ENCODE measurements at regions not wholly inside any gene's neighbourhood (a gene's known extent, or its start where the extent isn't known, plus 50 kb on each side); places are given as distances from the start of the nearest gene placed in this dataset.

DNA sequence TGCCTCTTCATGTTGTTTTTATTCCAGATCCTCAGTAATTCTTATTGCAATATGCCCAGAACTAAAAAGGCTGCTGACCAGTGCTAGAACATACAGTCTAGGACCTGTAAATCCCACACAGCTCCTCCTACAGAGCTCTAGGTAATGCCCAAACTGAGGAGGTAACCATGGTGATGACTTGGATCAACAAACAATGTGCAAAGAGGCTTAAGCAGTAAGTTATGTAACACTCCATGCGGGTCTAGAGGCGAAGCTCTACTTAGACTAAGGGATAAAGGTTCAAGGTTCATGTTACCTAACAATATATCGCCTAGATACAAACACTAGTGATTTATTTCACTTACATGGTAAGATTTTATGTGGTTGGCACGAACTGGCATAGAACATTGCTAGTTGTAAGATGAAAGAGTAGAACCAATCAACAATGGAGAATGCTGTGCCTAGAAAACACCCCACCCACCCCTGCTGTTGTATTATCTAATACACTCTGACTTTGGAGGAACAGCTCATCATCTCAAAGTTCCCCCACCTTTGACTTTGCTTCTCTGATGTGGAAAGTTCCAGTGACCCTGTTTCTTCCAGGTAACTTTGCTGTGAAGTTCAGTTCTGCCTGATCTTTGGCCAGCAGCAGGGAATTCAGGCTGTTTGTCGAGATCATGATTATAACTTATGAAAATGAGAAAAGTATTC lies 242.4 kb downstream of the ALDH8A1 start:
- DNase-seq: no peak

DNA sequence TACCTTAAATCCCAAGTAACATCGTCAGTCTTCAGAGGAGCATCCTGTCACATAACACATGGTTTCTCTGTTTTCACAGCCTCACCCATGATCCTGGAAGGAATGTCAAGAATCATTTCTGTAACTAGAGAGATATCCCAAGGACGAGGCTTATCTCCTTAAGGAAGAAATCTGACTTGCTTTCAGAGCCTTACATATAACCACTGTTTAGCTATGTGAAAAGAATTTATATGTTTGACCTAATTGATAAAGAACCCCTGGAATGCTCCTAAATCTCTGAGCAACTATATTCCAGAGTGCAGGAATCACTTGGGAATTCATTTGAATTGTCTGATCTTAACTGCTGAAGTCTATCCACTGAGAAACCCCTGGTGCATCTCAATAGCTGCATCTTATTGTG lies 243.1 kb downstream of the ALDH8A1 start:
- no peak for DNase-seq

DNA sequence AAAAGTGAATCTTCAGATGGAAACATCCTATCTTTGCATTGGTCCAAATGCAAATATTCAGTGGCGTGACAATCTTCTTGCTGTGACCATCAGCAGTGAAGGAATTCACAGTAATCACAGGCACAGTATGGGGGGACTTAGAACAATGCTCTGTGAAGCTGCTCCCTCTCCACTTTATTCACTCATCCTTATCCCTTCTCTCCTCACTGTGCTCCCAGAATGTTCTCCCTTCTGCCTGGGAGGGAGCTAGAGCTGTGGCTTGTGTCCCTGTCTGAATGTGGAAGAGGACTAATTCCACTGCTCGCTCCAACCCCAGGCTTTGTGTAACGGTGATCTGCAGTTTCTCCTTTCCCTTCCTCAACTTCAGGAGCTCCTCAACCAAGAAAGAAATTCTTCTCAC lies 243.7 kb downstream of the ALDH8A1 start:
- DNase-seq: no peak

DNA sequence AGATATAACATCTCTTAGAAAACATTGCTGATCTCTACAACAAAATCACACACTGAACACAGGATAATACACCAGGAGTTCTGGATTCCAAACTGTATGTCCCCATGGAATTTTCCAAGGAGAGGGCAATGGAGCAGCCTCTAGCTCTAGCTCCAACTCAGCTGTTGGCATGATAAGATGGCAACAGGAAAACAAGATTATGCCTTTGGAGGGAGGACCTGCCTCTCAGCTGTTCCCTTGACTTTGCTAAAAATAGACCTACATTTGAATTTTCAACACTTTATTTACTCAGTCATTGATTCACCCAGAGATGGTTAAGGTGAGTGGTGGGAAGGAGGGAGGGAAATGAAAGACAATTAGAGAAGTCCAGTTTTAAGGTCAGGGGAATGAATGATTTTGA lies 246.7 kb downstream of the ALDH8A1 start:
- DNase-seq: no peak

DNA sequence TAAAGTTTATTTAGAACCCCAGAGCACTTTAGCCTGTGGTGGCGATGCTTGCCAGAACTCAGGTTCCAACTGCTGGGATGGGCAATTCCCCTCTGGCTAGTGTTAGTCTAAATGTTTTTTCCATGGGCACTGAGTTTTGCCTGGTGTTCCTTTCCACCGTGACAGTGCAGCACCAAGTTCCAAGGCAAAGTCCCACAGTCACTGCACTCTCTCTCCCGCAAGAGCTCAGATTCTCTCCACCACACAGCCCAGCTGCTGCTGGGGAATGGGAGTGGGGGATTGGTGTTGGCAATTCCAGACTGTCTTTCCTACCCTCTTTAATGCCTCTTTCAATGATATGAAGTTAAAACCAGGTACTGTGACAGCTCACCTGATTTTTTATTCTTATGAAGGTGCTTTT lies 247.6 kb downstream of the ALDH8A1 start:
- DNase-seq: no peak

DNA sequence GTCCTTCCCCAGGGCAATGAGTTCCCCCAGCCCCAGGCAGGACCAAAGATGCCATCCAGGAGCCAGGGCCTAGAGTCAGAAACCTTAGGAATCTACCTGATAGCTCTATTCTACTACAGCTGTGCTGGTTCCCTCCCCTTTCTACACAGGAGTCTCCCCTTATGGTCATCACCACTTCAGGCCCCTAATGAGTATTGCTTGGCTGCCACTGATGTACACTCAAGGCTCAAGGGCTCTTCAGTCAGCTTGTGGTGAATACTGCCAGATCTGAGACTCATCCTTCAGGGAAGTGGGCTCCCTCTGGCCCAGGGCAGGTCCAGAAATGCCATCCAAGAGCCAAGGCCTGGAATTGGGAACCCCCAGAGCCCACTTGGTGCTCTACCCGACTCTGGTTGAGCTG lies 248.6 kb downstream of the ALDH8A1 start:
- DNase-seq: no peak

DNA sequence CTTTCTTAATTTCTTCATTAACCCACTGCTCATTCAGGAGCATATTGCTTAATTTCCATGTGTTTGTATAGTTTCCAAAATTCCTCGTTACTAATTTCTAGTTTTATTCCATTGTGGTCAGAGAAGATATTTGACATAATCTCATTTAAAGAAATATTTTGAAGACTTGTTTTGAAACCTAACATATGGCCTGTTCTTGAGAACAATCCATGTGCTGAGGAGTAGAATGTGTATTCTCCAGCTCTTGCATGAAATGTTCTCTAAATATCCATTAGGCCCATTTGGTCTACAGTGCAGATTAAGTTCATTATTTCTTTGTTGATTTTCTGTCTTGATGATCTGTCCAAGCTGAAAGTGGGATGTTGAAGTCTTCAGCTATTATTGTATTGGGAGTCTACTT lies 251.7 kb downstream of the ALDH8A1 start:
- no peak for DNase-seq

DNA sequence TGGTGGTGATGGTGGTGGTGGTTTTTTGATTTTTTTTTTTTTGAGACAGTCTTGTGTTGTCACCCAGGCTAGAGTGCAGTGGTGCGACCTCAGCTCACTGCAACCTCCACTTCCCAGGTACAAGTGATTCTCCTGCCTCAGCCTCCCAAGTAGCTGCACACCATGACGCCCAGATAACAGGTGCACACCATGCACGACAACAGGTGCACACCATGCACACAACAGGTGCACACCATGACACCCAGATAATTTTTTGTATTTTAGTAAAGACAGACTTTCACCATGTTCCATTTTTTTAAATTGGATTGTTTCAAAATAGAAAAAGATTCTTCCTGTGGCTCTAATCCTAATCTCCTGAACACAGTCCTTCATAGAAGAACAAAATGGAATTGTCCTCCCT lies 257.9 kb downstream of the ALDH8A1 start:
- DNase-seq: no peak

DNA sequence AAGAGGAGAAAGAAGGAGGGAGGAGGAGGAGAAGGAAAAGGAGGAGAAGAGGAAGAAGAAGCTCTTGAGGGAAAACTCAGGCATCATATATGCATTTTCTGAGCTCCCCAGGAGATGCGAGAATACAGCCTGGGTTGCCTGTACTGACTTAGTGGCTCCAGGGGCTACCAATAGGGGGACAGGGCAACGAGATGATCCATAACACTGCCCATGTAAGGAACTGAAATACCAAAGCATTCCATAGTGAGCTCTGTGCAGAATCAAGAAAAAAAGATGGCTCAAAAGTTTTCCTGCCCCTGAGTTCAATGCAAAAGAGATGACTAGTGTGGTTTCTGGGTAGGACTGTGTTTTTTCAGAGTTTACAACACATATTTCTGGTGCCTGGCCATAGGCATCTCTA lies 258.7 kb downstream of the ALDH8A1 start:
- DNase-seq: no peak

DNA sequence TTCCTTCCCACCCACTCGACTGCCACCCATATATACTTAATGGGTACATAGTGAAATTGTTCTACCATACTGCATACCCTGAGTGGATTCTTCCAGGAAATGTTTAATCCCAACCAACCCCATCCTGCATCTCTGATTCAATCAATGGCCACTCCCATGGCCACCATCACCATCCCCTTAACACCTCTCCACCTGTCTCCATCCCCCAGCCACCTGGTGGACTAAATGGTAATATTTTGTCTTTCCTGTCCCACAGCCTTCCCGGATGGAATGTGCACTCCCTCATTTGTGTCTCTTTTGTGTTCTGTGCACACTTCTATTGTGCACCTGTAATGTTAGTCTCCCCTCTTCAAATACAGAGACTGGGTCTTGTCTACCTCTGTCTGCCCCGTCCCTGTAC lies 259.9 kb downstream of the ALDH8A1 start:
- no peak for DNase-seq

DNA sequence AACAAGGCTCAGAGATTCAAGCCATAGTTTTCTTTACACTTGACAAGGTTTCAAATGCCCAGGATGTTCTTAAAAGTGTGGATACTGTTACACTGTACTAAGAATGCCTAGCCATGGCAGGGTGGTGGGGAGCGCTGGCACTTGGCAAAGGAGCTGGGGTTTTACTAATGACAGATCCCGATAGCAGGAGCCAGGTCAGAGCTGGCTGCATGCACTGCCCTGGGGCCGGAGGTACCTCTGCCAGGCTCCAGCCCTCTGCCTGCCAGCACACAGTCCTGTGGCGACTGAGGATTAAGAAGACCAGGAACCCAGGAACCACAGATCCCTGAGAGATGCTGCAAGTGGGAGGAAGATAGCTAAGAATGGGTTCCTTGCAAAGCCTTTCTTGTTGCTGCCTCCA lies 260.3 kb downstream of the ALDH8A1 start:
- DNase-seq: no peak

DNA sequence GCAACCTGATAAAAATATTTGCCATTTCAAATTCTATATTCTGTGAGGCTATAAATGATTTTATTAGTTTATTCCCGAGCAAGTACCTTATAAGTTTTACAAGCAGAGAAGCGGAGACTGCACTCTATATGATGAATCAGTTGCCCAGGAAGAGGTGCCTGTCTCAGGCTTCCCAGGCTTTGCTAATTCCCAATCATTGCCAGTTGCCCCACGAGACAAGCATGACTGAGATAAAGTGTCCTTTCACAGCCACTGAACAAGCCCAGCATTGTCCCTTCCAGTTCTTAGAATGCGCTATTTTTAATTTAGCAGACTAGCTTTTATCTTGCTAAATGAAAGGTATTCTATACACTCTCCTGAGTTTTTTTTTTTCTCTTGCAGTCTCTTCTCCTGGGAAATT lies 260.7 kb downstream of the ALDH8A1 start:
- no peak for DNase-seq

DNA sequence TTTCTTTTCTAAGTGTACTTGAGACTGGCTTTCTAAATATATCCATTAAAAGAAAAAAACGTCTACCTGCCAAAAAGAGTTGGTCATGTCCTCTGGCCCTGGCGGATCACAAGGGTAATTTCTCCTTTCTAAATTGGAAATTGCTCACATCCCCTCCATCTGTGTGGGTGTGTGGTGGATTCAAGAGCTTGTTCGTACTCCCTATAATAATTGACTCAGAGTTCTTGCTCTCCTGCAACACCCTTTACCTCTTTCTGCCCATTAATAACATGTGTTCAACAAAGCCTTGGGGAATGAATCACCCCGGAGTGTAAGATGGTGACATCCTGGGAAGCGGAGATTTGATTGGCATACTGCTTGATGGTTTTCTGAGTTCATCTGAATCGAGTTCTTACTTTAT lies 263.8 kb downstream of the ALDH8A1 start:
- DNase-seq: peak; percentile 26

DNA sequence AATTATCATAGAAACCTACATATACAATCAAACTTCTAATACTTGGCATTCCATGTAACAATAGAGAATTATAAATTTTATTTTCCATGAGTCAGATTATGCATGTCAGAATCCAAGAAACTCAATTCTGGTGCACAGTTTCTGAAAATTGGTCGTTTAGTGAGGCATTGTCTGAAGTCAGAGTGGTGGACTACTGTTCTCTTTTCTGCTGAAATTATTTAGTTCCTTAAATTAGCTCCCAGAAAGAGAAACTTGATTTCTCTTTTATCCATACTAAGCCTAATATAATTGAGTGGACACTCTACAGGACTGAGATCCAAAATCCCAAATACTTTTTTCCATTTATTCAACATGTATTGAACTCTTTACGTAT lies 265.5 kb downstream of the ALDH8A1 start:
- no peak for DNase-seq

DNA sequence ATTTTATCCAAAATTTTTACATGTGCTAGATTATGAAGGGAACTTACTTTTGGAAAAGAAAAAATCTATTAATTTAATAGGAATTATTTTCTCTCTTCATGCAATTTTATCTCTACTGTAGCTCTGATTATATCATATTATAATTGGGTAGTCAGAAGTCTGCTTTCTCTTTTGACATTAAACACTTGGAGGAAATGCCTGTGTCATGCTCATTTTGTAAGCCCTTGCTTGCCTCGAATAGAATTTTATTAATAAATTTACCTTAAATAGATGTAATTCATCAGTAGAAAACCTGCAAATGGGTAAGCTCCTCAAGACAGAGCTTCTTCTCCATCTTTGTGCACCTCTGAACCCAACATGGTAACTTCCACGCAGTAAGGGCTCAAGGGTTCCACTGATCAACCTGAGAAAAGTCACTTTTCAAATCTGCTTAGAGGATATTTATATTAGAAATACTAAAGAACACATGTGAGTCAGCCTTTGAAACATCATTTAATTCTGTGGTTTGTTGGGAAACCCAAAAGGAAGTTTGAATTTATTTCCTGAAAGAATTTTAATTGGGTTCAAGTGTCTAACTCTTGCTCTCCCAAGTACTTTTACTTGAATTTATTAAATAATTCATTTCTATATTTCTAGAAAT lies 266.0 kb downstream of the ALDH8A1 start:
- no peak for DNase-seq

DNA sequence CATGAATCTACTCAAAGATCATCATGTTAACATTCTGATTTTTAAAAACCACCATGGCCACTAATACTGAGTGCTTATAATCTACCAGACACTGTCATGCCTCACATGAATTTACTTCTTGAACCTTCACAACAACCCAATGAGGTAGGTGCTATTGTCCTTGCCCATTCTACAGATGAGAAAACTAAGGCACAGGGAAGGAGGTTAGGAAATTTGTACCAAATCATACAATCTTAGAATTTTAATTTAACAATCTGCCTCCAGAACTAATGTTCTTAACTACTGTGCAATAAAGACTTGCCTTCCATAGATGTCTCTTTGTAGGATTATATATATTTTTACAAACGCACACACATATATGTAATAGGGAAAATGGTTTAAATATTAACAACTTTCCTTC lies 269.5 kb downstream of the ALDH8A1 start:
- DNase-seq: no peak

DNA sequence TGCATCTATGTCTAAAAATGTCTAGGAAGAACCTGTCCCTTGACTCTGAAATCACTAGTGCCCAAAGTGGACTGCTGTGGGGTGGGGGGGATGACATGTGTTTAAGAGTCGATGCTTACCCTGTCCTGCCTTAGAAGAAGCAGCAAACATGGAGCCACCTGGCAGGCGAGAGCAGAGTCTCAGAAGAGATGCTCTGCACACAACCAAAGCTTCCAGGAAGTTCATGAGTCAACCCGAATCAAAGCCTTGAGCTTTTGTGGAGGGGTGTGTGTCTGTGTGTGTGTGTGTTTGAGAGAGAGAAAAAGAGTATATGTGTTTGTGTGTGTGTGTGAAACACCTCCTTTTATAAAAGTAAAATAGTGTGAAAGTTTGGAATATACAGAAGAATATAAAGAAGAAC lies 269.9 kb downstream of the ALDH8A1 start:
- DNase-seq: no peak

DNA sequence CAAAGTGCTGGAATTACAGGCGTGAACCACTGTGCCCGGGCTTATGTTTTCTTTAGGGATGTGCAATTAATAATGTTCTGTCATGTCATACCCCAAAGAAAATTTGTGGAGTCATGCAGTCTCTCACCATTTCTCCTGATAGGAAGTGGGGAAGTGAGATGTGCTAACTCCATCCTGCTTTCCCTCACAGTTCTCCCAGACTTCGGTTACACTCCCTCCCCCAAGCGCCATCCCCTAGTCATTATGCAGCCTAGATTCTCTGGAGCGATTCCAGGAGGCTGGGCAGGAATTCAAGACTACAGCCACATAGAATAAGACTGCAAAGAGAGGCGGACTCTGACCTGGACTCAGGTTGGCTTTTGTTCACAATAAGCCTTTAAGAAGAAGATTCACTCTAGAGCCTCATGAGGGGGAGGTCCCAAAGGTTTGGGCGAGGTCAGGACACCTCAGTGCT lies 271.4 kb downstream of the ALDH8A1 start:
- peak; percentile 7 for DNase-seq

DNA sequence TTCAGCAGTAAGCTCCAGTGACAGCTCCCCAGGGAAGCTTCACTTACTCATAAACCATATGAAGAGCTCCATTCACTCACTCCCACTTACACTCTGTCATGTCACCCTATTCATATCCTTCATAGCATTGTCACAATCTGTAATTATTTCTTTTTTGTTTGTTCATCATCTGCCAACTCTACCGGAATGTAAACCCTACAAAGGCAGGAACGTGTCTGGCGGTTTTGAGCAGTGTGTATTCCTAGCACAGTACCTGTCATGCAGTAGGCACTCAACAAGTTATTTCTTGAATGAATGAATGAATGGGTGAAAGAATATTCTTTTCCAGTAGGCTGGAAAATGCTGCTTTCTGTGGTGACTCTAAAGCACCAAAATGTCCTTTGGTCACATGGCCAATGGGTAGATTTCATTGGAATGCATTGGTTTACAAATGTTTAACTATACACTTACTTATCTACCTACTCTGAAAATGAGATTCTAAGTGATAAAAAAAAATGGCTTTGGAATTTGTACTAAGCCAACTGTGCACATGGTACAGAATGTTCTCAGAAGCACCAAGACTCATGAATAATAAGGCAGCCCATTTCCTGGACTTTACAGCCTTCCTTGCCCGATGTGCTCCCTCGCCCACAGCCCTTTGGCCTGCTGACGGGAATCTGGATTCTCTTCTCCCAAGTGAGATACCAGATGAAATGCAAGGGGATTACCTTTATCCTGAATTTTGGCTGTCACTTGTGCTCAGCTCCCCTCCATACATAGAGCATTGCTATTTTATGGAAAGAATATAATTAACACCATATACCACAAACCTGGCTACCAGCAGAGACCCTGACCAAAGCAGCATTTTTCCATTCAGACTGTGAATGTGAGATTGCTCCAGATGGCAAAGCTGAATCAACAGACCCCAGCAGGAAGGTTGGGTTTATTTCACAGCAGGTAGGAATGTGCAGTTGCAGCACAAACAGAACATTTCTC lies 273.3 kb downstream of the ALDH8A1 start:
- DNase-seq: peak; percentile 12

DNA sequence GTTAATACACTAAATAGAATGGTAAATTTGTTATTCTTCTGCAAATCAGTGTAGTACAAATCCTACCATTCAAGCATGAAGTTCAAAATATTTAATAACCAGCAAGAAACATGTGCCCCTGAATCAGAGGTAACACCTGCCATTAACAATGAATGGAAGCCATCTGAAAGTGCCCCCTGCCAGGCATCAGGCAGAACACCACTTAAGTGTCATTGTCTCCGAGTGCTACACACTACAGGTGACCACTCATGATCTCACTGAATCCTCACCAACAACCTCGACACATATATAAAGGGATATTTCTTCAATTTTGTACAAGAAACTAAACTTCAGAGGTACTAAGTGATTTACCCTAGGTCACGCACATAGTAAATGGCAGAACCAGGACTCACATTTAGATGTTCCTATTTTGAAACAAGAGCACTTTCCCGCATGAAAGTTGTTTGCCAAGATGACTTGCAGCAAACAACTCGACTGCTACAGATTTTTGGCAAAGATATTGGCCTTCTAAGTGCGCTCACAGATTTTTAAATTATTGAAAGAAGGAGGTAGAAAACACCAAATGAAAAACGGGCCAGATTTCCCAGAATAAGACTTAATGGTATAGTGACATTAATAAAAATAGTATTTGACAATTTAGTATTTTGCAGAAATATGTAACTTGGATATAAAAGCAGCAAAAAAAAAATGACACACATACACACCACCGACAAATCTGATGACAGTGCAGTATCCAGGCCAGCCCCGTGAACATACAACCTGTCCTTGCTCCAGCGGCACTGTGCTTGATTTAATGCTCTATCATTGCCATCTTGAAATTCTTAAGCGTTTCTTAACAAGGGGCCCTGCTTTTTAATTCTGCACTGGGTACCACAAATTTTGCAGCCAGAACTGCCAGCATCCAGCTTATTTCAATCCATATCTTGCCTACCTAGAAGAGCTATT lies 274.5 kb downstream of the ALDH8A1 start:
- DNase-seq: peak; percentile 42

DNA sequence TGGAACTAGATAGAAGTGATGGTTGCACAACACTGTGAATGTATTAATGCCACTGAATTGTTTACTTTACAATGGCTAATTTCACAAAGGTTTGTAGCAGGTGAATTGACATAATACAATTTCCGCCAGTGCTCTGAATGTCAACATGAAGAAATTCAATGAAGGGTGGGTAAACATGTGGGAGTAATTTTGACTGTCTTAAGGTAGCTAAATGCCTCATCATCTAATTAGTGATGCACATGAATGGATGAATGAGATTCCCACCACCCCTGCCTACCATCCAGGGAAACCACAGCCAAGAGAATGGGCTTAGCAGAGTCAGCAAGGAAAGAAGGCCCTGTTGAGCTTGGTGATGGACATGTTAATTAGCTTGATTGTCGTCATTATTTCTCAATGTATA lies 275.3 kb downstream of the ALDH8A1 start:
- DNase-seq: no peak

DNA sequence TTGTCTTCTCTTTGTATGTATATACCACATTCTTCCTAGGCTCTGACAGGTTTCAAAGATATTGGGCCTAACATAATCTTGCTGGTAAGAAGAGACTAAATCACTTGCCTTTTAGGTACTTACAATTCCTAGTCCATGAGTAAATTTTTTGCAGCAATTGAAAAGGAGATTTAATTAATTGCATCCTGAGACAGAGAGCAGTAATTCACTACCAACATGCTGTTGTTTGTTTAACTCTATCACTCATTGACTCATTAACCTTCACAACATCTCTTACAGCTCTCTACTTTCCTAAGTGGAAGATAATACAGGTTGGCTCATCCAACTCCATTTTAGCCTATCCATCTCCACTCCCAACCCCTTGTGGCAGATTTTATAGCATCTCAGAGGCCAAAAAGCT lies 280.4 kb downstream of the ALDH8A1 start:
- DNase-seq: no peak

DNA sequence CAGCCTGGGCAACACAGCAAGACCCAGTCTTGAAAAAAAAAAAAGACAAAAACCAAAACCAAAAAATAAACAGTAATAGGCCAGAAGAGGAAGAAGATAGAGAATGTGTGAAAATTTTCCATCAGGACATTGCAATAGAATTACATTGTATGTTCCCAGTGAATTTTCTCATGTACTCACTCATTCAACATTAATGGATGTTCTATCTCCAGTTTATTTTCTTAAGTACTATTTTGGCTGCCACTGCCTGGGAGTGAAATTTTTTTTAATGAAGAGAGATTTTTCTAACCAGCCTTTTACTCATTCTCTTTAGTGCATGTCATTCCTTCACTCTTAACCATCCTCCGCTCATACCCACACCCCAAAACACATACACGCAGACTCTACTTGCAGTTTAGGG lies 282.8 kb downstream of the ALDH8A1 start:
- DNase-seq: no peak
